Spleen (tissue), 7 donors: ENCODE measurements at regions not wholly inside any gene's neighbourhood (a gene's known extent, or its start where the extent isn't known, plus 50 kb on each side); places are given as distances from the start of the nearest gene placed in this dataset.

Experiments
- POLR2A ChIP-seq, 3 donors: fragments of 450-650 bp; IDR thresholded peaks; one replicate each; pipeline ENCODE4 v1.5.1; 2017; ENCODE audit warnings: antibody characterized with exemption in 3 of 3, mild to moderate bottlenecking in 1 of 3
- POLR2AphosphoS5 ChIP-seq, 3 donors: sonication (generic); formaldehyde crosslinking; IDR thresholded peaks; one replicate each; pipeline ENCODE4 v1.5.1; 2017; ENCODE audit warnings: antibody characterized with exemption in 3 of 3
- TF ChIP-seq, protein P1 (sequence below), 11 experiments: fragments of 200-600 bp in 7 of 11; fragments of 450-650 bp in 4 of 11; sonication (generic) in 4 of 11; IDR thresholded peaks in 8 of 11; conservative IDR thresholded peaks in 3 of 11; 1 replicate in 7 of 11; 2 replicates in 4 of 11; pipeline versions ENCODE4 v1.4.0 to v1.8.0; 2016 to 2021; ENCODE audit warnings: antibody characterized with exemption in 11 of 11, inconsistent platforms in 4 of 11, mild to moderate bottlenecking in 1 of 11
- donor health status: DM: no; HTN: no; CAD: no; lungs with moderate emphysema.
- donor health status: DM: no; HTN: no; CAD: no.
- donor health status: DM: no; HTN: no; CAD: no.

DNA sequence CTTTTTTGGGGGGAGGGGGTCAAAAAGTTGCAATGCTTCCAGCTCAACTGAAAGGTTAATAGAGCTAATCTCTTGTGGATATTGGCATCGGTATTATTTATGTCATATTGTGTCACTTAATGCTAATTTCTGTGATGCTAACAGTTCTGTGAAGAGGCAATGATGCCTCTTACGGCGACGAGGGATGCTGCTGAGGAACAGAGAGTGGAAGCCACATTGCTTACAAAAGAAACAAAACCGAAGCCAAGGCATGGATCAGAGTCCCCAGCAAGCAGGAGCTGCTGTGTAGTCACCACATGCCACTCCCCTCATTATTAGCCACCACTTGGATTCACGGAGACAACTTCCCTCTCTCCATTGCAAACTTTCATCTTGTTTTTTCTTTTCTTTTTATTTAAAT is 536.5 kb upstream of the MGMT start:
- TF ChIP-seq, protein P1, sequence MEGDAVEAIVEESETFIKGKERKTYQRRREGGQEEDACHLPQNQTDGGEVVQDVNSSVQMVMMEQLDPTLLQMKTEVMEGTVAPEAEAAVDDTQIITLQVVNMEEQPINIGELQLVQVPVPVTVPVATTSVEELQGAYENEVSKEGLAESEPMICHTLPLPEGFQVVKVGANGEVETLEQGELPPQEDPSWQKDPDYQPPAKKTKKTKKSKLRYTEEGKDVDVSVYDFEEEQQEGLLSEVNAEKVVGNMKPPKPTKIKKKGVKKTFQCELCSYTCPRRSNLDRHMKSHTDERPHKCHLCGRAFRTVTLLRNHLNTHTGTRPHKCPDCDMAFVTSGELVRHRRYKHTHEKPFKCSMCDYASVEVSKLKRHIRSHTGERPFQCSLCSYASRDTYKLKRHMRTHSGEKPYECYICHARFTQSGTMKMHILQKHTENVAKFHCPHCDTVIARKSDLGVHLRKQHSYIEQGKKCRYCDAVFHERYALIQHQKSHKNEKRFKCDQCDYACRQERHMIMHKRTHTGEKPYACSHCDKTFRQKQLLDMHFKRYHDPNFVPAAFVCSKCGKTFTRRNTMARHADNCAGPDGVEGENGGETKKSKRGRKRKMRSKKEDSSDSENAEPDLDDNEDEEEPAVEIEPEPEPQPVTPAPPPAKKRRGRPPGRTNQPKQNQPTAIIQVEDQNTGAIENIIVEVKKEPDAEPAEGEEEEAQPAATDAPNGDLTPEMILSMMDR (IDR thresholded peaks at IDR 0.05 in 8 of 11, conservative IDR thresholded peaks at IDR 0.05 in 3 of 11) = no peak
- TF ChIP-seq POLR2A (IDR thresholded peaks at IDR 0.05) (no peak), POLR2AphosphoS5 (IDR thresholded peaks at IDR 0.05) (no peak)
